Lung (tissue), 11 donors: ENCODE measurements at regions not wholly inside any gene's neighbourhood (a gene's known extent, or its start where the extent isn't known, plus 50 kb on each side); places are given as distances from the start of the nearest gene placed in this dataset.

Experiments
- ATAC-seq: fragments of 200-7000 bp; cut with Tn5 transposase; one replicate; pipeline ENCODE4 v1.9.1; 2020; ENCODE audit warnings: moderate number of reproducible peaks; ENCODE audit not compliant: insufficient read depth, low FRiP score
- DNase-seq, 3 donors: peaks; one replicate each; pipeline ENCODE4 v3.0.0-alpha.2; 2013 to 2017
- H3K27ac ChIP-seq, 2 donors: one replicate each; pipeline ENCODE4 v1.5.1; 2013; ENCODE audit warnings: mild to moderate bottlenecking in 2 of 2, moderate library complexity in 2 of 2, control low read depth in 1 of 2, inconsistent platforms in 1 of 2, low read depth in 1 of 2, low read length in 1 of 2
- H3K27me3 ChIP-seq, 3 donors: one replicate each; pipeline ENCODE4 v1.5.1; 2013; ENCODE audit warnings: low read length in 2 of 3; ENCODE audit not compliant: control insufficient read depth in 3 of 3, insufficient read depth in 3 of 3
- H3K36me3 ChIP-seq, 4 donors: one replicate each; pipeline ENCODE4 v1.5.1; 2013; ENCODE audit warnings: low read length in 4 of 4, mild to moderate bottlenecking in 1 of 4, moderate library complexity in 1 of 4; ENCODE audit not compliant: control insufficient read depth in 4 of 4, insufficient read depth in 4 of 4
- H3K4me1 ChIP-seq, 5 donors: one replicate each; pipeline ENCODE4 v1.5.1; 2013; ENCODE audit warnings: low read length in 5 of 5, mild to moderate bottlenecking in 2 of 5, moderate library complexity in 1 of 5; ENCODE audit not compliant: control insufficient read depth in 5 of 5, insufficient read depth in 5 of 5
- H3K4me3 ChIP-seq: one replicate; pipeline ENCODE4 v1.5.1; 2013; ENCODE audit warnings: mild to moderate bottlenecking, control low read depth, moderate library complexity
- H3K9ac ChIP-seq, 2 donors: one replicate each; pipeline ENCODE4 v1.5.1; 2013; ENCODE audit warnings: low read length in 2 of 2, control low read depth in 1 of 2; ENCODE audit not compliant: insufficient read depth in 1 of 2
- H3K9me3 ChIP-seq, 4 donors: one replicate each; pipeline ENCODE4 v1.5.1; 2013; ENCODE audit warnings: low read length in 3 of 4, mild to moderate bottlenecking in 1 of 4, moderate library complexity in 1 of 4; ENCODE audit not compliant: control insufficient read depth in 4 of 4, insufficient read depth in 3 of 4
- CTCF ChIP-seq: IDR thresholded peaks from 2 replicates; pipeline ENCODE4 v1.5.1; 2012; ENCODE audit warnings: mild to moderate bottlenecking; ENCODE audit errors: control extremely low read depth, extremely low read depth
- WGBS, 2 donors: extraction: QIAGEN DNeasy Blood & Tissue Kit; methylation state at CpG; one replicate each; pipeline ENCODE4 v1.1.7; 2013; 5-methylcytosine and 5-hydroxymethylcytosine counted together
- donor health status: control.
- donor health status: control.
- donor health status: Bipolar disorder and iron deficiency.
- donor health status: healthy.
- donor health status: DM: yes; HTN: yes; CAD: no.

DNA sequence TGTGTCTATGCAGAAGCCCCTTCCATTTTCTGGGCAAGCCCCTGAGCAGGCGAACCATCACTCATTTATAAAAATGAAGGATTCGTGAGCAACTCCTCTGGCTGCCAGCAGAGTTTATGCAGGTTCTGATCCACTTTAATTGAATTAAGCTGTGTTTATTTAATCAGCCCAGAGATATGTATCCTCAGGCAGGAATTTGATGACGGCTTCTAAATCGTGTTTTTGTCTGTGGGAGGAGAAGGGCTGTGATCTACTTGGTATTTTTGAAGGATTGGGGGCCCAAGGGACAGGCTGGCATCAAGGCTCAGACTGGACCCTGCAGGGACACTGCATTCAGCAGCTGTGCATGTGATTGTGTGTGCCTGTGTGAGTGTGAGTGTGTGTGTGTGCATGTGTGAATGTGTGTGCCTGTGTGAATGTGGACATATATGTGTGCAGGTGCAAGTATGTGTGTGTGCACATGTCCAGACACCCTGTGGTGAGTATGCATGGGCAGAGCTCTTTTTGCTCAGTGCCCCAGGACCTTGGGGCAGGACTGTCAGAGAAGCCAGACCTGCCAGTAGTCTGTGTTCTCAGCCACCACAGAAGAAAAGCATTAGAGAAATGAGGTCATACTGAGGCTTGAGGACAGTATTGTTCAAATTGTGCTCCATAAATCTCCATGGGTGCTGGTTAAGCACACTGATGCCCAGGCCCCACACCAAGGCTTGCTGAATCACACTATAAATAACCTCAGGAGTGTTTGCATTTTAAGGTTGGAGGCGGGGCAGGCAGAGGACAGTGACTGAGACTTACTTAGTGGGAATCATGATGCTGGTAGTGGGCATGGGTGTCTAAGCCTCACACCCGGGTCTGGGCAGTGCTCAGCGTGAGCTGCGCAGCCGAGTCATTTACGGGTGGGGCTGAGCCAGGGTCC is 164.0 kb downstream of the CARTPT start:
- WGBS, 2 donors = 81 to 88% methylated on average over 10 of the region's 10 CpGs
- no peak overlapping the region for H3K27ac ChIP-seq
- ATAC-seq = no peak

DNA sequence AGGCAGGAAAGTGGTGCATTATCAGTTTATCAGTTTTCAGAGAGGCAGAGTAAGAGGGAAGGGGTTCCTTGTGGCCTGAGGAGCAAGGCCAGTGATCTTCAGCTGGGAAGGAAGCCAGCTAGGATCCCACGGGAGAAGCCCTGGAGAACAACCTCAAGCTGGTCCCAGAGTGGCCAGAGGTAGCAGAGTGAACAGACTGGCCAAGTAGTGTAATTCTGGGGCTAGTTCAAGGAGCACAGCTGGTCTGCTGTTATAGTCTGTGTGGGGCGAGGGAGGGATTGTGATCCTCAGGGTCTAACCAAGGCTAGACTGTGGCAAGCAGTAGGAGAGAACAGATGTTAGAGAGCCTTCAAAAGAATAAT is 164.6 kb downstream of the CARTPT start:
- ATAC-seq (no peak), DNase-seq (no peak)
- Histone ChIP-seq H3K4me1 (peaks cover 0 to 14% (median 0%) of the 10 kb centered on the region in 5 donors), H3K27me3 (peaks cover 0 to 3% (median 0%) of the 10 kb centered on the region in 3 donors), H3K9me3 (no peaks in the 10 kb centered on the region), H3K36me3 (no peaks in the 10 kb centered on the region), H3K9ac (no peak overlapping the region), H3K4me3 (no peak overlapping the region), H3K27ac (no peak overlapping the region)
- WGBS, 2 donors = 75 to 90% methylated on average over 2 of the region's 2 CpGs
- no peak for TF ChIP-seq CTCF

More for the DNA sequence above, 164.0 kb downstream of the CARTPT start:
- no peaks in the 10 kb centered on the region for H3K9me3 ChIP-seq
- peaks cover 0 to 14% (median 0%) of the 10 kb centered on the region in 5 donors for H3K4me1 ChIP-seq
- peaks cover 0 to 3% (median 0%) of the 10 kb centered on the region in 3 donors for H3K27me3 ChIP-seq
- H3K9ac ChIP-seq = no peak overlapping the region
- no peak for DNase-seq
- TF ChIP-seq CTCF = no peak
- H3K4me3 ChIP-seq = no peak overlapping the region
- no peaks in the 10 kb centered on the region for H3K36me3 ChIP-seq

DNA sequence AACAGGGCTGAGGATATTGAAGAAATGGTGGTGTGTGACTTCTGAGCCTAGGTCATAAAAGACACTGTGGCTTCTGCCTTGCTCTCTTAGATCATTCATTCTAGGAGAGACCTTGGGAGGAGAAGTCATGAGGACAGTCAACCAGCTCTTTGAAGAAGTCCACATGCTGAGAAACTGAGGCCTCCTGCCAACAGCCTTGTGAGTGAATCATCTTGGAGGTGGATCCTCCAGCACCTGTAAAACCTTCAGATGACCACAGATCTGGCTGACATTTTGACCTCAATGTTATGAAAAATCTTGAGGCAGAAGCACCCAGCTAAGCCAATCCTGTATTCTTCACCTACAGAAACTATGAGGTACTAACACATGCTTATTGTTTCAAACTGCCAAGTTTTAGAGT is 165.9 kb downstream of the CARTPT start:
- Histone ChIP-seq H3K27me3 (peaks cover 0 to 3% (median 0%) of the 10 kb centered on the region in 3 donors), H3K4me1 (peaks cover 0 to 14% (median 0%) of the 10 kb centered on the region in 5 donors), H3K36me3 (no peaks in the 10 kb centered on the region), H3K27ac (no peak overlapping the region), H3K9ac (no peak overlapping the region), H3K9me3 (no peaks in the 10 kb centered on the region), H3K4me3 (no peak overlapping the region)
- TF ChIP-seq CTCF = no peak
- no peak for ATAC-seq
- DNase-seq = no peak
